WI38 (cell line): ENCODE measurements at regions not wholly inside any gene's neighbourhood (a gene's known extent, or its start where the extent isn't known, plus 50 kb on each side); places are given as distances from the start of the nearest gene placed in this dataset.

Experiments
- H3K4me3 ChIP-seq: 2 replicates; pipeline ENCODE4 v1.5.1; 2011; ENCODE audit warnings: low read depth, mild to moderate bottlenecking, control low read depth, low read length
- TF ChIP-seq, protein P1 (sequence below): IDR thresholded peaks from 2 replicates; pipeline ENCODE4 v1.5.1; 2012; ENCODE audit warnings: low read depth, mild to moderate bottlenecking, control low read depth, low read length

DNA sequence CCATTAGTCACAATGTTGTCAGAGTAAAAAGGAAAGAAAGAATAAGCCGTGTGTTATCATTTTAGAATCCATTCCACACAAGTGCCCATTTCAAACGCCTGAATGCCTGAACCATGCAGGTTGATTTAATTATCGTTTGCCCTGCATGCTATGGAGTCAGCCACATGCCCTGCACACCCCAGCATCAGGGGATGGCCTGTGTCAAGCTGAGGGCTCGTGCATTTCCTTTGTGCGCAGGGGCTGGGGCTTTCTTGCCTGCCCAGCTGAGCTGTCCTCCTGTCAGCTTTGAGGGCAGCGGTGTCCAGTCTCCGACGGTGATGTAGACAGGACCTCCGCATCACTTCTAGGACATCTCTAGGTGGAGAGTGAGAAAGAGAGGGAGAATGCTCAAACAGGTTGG, 200.4 kb downstream of the TSN start:
- TF ChIP-seq, protein P1, sequence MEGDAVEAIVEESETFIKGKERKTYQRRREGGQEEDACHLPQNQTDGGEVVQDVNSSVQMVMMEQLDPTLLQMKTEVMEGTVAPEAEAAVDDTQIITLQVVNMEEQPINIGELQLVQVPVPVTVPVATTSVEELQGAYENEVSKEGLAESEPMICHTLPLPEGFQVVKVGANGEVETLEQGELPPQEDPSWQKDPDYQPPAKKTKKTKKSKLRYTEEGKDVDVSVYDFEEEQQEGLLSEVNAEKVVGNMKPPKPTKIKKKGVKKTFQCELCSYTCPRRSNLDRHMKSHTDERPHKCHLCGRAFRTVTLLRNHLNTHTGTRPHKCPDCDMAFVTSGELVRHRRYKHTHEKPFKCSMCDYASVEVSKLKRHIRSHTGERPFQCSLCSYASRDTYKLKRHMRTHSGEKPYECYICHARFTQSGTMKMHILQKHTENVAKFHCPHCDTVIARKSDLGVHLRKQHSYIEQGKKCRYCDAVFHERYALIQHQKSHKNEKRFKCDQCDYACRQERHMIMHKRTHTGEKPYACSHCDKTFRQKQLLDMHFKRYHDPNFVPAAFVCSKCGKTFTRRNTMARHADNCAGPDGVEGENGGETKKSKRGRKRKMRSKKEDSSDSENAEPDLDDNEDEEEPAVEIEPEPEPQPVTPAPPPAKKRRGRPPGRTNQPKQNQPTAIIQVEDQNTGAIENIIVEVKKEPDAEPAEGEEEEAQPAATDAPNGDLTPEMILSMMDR: no peak
- no peak overlapping the region for H3K4me3 ChIP-seq

DNA sequence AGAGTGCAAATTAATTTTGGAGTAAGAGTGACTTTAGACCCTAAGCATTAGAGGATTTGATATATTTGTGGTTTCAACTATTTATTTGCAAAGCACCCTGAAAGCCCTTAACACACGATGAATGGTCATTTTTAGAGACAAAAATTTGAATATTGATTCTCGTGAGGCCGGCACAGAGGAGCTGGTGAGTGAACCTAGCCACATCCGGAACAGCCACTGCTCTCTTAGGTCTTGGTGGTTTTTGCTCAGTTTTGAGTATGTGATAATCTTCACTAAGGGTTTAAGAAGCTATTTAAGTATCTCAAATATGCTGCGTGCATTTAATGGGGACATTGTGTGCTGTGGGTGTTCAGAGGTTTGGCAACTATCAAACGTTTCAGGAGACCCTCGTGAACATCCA, 204.8 kb downstream of the TSN start:
- TF ChIP-seq, protein P1: no peak
- H3K4me3 ChIP-seq: no peak overlapping the region

DNA sequence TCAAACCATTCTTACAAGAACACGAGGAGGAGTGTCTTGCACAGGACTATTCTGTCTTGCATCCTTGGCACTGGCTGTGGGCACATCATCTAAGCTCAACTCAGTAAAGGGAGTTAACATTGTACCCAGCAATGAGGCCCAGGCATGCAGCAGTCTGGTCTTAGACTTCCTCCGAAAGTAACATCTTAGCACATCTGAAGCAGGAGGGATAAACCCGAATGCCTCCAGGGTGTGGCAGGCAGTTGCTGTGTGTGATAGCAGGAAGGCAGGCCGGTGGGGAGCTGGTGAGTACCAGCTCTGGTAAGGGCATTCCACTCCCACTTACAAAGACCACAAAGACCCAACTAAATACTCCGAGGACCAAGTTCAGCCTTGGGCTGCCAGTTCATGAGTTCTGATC, 206.3 kb downstream of the TSN start:
- TF ChIP-seq, protein P1: no peak
- no peak overlapping the region for H3K4me3 ChIP-seq

DNA sequence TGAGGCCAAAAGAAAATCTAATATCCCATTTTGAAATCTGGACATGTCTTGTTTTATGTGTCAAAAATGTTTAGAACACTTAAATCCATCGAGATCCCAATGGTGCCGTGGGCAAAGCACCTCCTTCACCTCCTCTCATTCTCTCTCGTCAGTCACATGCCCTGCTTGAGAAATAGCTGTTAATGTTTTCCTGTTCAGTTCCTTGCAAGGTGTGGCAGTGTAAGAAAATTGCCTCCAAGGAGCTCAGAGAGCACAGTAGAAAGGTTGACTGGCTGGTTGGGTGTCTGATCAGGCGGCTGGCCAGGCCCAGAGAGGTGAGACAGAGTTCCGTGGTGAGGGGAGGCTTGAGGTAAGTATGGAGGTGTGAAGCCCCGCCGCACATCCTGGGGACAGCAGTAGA, 210.2 kb downstream of the TSN start:
- no peak overlapping the region for H3K4me3 ChIP-seq
- TF ChIP-seq, protein P1: no peak

DNA sequence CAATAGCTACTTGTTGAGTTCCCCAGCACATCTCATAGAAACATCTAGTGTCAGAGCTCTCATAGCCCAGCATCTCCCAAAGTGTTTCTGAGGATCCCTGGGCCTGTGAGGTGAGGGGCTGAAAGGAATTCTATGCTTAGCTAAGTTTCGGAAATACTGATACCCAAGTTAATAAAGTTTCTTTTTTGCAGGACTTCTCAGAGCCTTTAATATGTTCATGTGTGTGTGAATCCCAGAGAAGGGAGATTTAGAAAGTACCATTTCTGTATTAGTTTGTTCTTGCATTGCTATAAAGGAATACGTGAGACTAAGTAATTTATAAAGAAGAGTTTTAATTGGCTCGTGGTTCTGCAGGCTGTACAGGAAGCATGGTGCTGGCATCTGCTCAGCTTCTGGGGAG, 211.2 kb downstream of the TSN start:
- H3K4me3 ChIP-seq: no peak overlapping the region
- TF ChIP-seq, protein P1: no peak

DNA sequence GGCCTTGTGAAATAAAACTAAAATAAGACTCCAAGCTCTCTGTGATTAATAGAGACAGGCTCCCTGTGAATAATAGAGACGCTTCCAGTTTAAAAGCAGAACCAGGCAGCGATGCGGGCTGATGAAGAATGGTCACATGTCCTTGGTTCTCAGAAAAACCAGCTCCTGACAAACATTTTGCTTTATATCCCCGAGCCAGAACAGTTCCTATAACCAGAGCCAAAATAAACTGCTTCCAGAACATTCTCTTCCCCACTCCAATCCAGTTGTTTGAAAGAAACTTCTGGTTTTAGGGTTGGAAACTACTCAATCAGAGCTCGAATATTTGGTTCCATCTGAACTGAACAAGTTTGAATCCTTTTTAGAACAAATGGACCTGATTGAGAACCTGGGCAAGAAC, 213.7 kb downstream of the TSN start:
- no peak overlapping the region for H3K4me3 ChIP-seq
- TF ChIP-seq, protein P1: no peak

DNA sequence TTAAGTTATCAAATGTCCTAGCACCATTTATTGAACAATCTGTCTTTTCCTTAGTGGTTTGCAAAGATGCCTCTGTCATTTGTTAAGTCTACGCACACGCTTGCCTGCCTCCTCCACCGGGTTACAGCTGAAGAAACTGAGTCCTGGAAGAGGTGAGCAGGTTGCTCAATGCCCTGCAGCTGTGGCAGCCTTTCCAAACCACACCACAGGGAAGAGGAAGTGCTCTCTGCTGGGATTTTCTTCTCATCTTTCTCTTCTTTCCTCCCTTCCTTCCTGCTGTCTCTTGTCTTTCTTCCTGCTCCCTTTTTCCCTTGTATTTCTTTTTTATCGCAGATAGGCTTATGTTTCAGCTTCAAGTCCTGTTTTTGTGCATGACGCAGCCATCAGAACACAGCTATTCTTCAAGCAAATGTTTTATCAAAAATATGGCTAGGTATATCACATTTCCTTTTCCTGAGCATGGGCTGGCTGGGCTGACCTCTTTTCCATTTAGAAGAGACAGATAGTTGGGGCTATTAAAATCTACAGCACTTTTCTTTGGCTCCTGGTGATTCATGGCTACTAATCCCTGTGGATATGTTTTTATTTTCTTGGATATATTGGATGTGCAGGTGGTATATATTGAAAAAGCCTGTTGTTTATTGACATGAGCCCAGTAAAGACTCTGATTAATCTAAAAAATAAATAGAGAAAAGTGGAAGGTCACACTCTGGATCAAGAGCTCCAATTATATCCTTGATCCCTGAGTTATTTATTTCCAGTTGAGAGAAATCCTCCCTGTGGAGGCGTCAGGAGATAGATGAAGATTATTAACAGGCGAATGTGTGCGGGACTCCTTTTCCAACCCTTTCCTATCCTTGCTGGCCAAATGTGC, 214.6 kb downstream of the TSN start:
- TF ChIP-seq, protein P1: no peak
- no peak overlapping the region for H3K4me3 ChIP-seq
